ENCODE measurements at regions not wholly inside any gene's neighbourhood (a gene's known extent, or its start where the extent isn't known, plus 50 kb on each side); places are given as distances from the start of the nearest gene placed in this dataset.
"Not testable (repeated sequence)": the region's sequence is repeated elsewhere in the genome, so short reads cannot be mapped to it uniquely, and the experiment has no call there.

- no peak for DNase-seq
Observed at GRCh38 chr14:58755031-58755925, 117.5 kb downstream of the DACT1 start.

- no peak for DNase-seq
Observed at GRCh38 chr14:58760121-58760520, 122.4 kb downstream of the DACT1 start.

GRCh38 chr14:58762629-58763028 is 124.9 kb downstream of the DACT1 start:
- DNase-seq, result no peak

GRCh38 chr14:58763210-58763609 is 125.4 kb downstream of the DACT1 start:
- no peak for DNase-seq

GRCh38 chr14:58765418-58765831 is 127.7 kb downstream of the DACT1 start:
- no peak for DNase-seq

GRCh38 chr14:58765843-58766242 is 128.1 kb downstream of the DACT1 start:
- DNase-seq, result no peak

- DNase-seq, result no peak
Observed at GRCh38 chr14:58769011-58769643, 131.4 kb downstream of the DACT1 start.

GRCh38 chr14:58769771-58770170 is 132.0 kb downstream of the DACT1 start:
- no peak for DNase-seq

GRCh38 chr14:58770491-58770982 is 132.8 kb downstream of the DACT1 start:
- DNase-seq, result no peak

GRCh38 chr14:58771016-58771415 is 133.3 kb downstream of the DACT1 start:
- DNase-seq, result no peak

GRCh38 chr14:58772116-58772515 is 134.4 kb downstream of the DACT1 start:
- no peak for DNase-seq

- no peak for DNase-seq
Observed at GRCh38 chr14:58772794-58773620, 135.2 kb downstream of the DACT1 start.

GRCh38 chr14:58774531-58774930 is 136.8 kb downstream of the DACT1 start:
- no peak for DNase-seq

GRCh38 chr14:58775130-58775529 is 137.4 kb downstream of the DACT1 start:
- DNase-seq, result not testable (repeated sequence)

GRCh38 chr14:58776516-58776915 is 138.8 kb downstream of the DACT1 start:
- DNase-seq, result no peak

GRCh38 chr14:58777541-58777979 is 139.8 kb downstream of the DACT1 start:
- DNase-seq, result no peak

- no peak for DNase-seq
Observed at GRCh38 chr14:58778202-58778601, 140.4 kb downstream of the DACT1 start.

- DNase-seq, result no peak
Observed at GRCh38 chr14:58779376-58779775, 141.6 kb downstream of the DACT1 start.

- DNase-seq, result no peak
Observed at GRCh38 chr14:58780185-58780584, 142.4 kb downstream of the DACT1 start.

GRCh38 chr14:58780605-58781004 is 142.8 kb downstream of the DACT1 start:
- no peak for DNase-seq

GRCh38 chr14:58782011-58782410 is 144.2 kb downstream of the DACT1 start:
- DNase-seq, result no peak

- DNase-seq, result no peak
Observed at GRCh38 chr14:58783792-58784511, 146.2 kb downstream of the DACT1 start.
